ENCODE measurements at regions not wholly inside any gene's neighbourhood (a gene's known extent, or its start where the extent isn't known, plus 50 kb on each side); places are given as distances from the start of the nearest gene placed in this dataset.

DNA sequence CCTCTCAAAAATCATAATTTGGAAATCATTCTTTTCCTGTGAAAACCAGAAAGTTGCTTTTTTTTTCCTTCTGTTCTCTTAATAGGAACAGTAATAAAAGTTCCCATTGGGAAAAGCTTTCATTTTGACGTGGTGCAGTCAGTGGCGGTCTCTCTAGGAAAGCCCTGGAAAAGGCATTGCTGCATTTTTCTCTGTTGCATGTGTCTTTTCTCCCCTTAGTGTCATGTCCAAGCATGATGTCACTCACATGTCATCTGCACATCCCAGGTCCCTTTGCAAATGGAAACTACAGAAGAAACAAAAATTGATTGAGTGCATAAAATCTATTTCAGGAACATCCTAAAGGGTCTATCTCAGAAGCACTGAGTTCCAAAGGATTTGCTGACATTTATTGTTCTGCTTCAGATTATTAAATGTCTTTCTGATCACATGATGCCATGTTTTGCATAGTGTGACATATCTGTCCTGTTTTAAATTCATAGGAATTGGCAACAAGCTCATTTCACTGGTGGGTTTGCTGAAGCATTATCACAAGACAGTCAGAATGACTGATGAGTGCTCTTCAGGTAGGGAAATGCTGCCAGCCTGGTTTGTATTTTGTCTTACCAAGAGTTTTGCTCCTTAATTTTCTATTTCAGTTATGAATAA is 208.7 kb downstream of the SOX4 start:
- dilution Hi-C loops (cut with MboI; ENCODE audit: extremely low pct_ligation_motif_present, low sequenced_read_pairs): no loop called here
- no peak overlapping the region for H3K4me2 ChIP-seq (ENCODE audit: insufficient read depth, low read length)
- no peaks in the 10 kb centered on the region for H3K79me2 ChIP-seq (ENCODE audit: control insufficient read depth, insufficient read depth, low read length)
- TF ChIP-seq POLR2AphosphoS5 (IDR thresholded peaks at IDR 0.05; ENCODE audit: insufficient read depth, low read depth, low read length) (no peak), POLR2A (IDR thresholded peaks at IDR 0.05; ENCODE audit: low read depth, low read length) (no peak), GATA2 (IDR thresholded peaks at IDR 0.05; ENCODE audit: insufficient read depth, insufficient read length, low read depth, low read length) (no peak), EZH2 (IDR thresholded peaks at IDR 0.05; ENCODE audit: borderline replicate concordance, low read depth, low read length, severe bottlenecking) (no peak), JUN (IDR thresholded peaks at IDR 0.05; ENCODE audit: borderline replicate concordance, insufficient read depth, insufficient read length, low read depth) (no peak)
- TF ChIP-seq, protein P1, sequence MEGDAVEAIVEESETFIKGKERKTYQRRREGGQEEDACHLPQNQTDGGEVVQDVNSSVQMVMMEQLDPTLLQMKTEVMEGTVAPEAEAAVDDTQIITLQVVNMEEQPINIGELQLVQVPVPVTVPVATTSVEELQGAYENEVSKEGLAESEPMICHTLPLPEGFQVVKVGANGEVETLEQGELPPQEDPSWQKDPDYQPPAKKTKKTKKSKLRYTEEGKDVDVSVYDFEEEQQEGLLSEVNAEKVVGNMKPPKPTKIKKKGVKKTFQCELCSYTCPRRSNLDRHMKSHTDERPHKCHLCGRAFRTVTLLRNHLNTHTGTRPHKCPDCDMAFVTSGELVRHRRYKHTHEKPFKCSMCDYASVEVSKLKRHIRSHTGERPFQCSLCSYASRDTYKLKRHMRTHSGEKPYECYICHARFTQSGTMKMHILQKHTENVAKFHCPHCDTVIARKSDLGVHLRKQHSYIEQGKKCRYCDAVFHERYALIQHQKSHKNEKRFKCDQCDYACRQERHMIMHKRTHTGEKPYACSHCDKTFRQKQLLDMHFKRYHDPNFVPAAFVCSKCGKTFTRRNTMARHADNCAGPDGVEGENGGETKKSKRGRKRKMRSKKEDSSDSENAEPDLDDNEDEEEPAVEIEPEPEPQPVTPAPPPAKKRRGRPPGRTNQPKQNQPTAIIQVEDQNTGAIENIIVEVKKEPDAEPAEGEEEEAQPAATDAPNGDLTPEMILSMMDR (IDR thresholded peaks at IDR 0.05; ENCODE audit: extremely low read depth in 1 of 2, insufficient read depth in 1 of 2, low read depth in 1 of 2, low read length in 2 of 2): no peak
- TF ChIP-seq, protein P2, sequence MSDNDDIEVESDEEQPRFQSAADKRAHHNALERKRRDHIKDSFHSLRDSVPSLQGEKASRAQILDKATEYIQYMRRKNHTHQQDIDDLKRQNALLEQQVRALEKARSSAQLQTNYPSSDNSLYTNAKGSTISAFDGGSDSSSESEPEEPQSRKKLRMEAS (IDR thresholded peaks at IDR 0.05; ENCODE audit: insufficient read depth, insufficient read length): no peak
- H3K4me1 ChIP-seq (ENCODE audit: control insufficient read depth, extremely low read depth, insufficient read depth, low read length): no peaks in the 10 kb centered on the region
- FAIRE-seq (no peak), DNase-seq (ENCODE audit: low read depth, low spot score) (no peak)
- H2AFZ ChIP-seq (ENCODE audit: low read depth, low read length): no peak overlapping the region
- H3K9me1 ChIP-seq (replicated peaks; ENCODE audit: control insufficient read depth, extremely low read depth, insufficient read depth, low read length): no peaks in the 10 kb centered on the region
- H3K9ac ChIP-seq (replicated peaks; ENCODE audit: extremely low read depth, insufficient read depth, low read length): no peak overlapping the region
- no peak overlapping the region for H3K27ac ChIP-seq (ENCODE audit: insufficient read depth, low read depth, low read length)
- no peaks in the 10 kb centered on the region for H3K9me3 ChIP-seq (replicated peaks; ENCODE audit: control insufficient read depth, insufficient read depth, low read length)
- ChIA-PET POLR2A (no interaction called here), CTCF (no interaction called here)
- no TSS peak for BruUV-seq (replicated peaks)
- intact Hi-C loops (cut with micrococcal nuclease): no loop called here
- no peaks in the 10 kb centered on the region for H3K27me3 ChIP-seq (ENCODE audit: control insufficient read depth in 2 of 2, insufficient read depth in 2 of 2, low read length in 2 of 2)
- peaks cover 1 to 3% of the 10 kb centered on the region in 2 experiments for H3K36me3 ChIP-seq (ENCODE audit: control insufficient read depth in 2 of 2, extremely low read depth in 1 of 2, insufficient read depth in 2 of 2, low read length in 2 of 2)
- H3K4me3 ChIP-seq (replicated peaks in 1 of 3; ENCODE audit: insufficient read depth in 1 of 3, low read depth in 1 of 3, low read length in 3 of 3): no peak overlapping the region
- no peaks in the 10 kb centered on the region for H4K20me1 ChIP-seq (replicated peaks; ENCODE audit: control insufficient read depth, extremely low read depth, insufficient read depth, low read length)

Measured in endothelial cell of umbilical vein (primary cell).